ENCODE measurements at regions not wholly inside any gene's neighbourhood (a gene's known extent, or its start where the extent isn't known, plus 50 kb on each side); places are given as distances from the start of the nearest gene placed in this dataset.

- no peak overlapping the region for H3K27ac ChIP-seq (ENCODE audit: low read depth, low read length)
- no peaks in the 10 kb centered on the region for H3K36me3 ChIP-seq (ENCODE audit: control insufficient read depth, insufficient read depth, low read length)
- H3K9me3 ChIP-seq (ENCODE audit: control insufficient read depth, insufficient read depth, low read depth, low read length): no peaks in the 10 kb centered on the region
- no peaks in the 10 kb centered on the region for H3K27me3 ChIP-seq (ENCODE audit: control insufficient read depth, insufficient read depth, low read length)
- no peak overlapping the region for H3K4me3 ChIP-seq (ENCODE audit: low read depth, low read length)
- no peaks in the 10 kb centered on the region for H3K4me1 ChIP-seq (ENCODE audit: control insufficient read depth, insufficient read depth, low read length)
- no peak overlapping the region for H3K9ac ChIP-seq (ENCODE audit: low read length)
Measured at GRCh38 chr13:109976206-109976997, 190.0 kb upstream of the IRS2 start.

- no peaks in the 10 kb centered on the region for H3K36me3 ChIP-seq (ENCODE audit: control insufficient read depth, insufficient read depth, low read length)
- peaks cover 12% of the 10 kb centered on the region; the same call in 1 of the 2 replicates for H3K9me3 ChIP-seq (ENCODE audit: control insufficient read depth, insufficient read depth, low read depth, low read length)
- H3K4me1 ChIP-seq (ENCODE audit: control insufficient read depth, insufficient read depth, low read length): no peaks in the 10 kb centered on the region
- no peak overlapping the region for H3K4me3 ChIP-seq (ENCODE audit: low read depth, low read length)
- no peaks in the 10 kb centered on the region for H3K27me3 ChIP-seq (ENCODE audit: control insufficient read depth, insufficient read depth, low read length)
- no peak overlapping the region for H3K9ac ChIP-seq (ENCODE audit: low read length)
- no peak overlapping the region for H3K27ac ChIP-seq (ENCODE audit: low read depth, low read length)
Measured at GRCh38 chr13:109974354-109974753, 188.0 kb upstream of the IRS2 start.

- H3K4me1 ChIP-seq (ENCODE audit: control insufficient read depth, insufficient read depth, low read length): no peaks in the 10 kb centered on the region
- H3K4me3 ChIP-seq (ENCODE audit: low read depth, low read length): no peak overlapping the region
- no peak overlapping the region for H3K27ac ChIP-seq (ENCODE audit: low read depth, low read length)
- H3K36me3 ChIP-seq (ENCODE audit: control insufficient read depth, insufficient read depth, low read length): no peaks in the 10 kb centered on the region
- no peaks in the 10 kb centered on the region for H3K27me3 ChIP-seq (ENCODE audit: control insufficient read depth, insufficient read depth, low read length)
- H3K9me3 ChIP-seq (ENCODE audit: control insufficient read depth, insufficient read depth, low read depth, low read length): peaks cover 12% of the 10 kb centered on the region; the same call in 1 of the 2 replicates
- H3K9ac ChIP-seq (ENCODE audit: low read length): no peak overlapping the region
Measured at GRCh38 chr13:109973279-109973678, 186.9 kb upstream of the IRS2 start.

- Histone ChIP-seq H3K27me3 (ENCODE audit: control insufficient read depth, insufficient read depth, low read length) (no peaks in the 10 kb centered on the region), H3K9me3 (ENCODE audit: control insufficient read depth, insufficient read depth, low read depth, low read length) (peaks cover 12% of the 10 kb centered on the region; the same call in 1 of the 2 replicates)
Measured at GRCh38 chr13:109971456-109972090, 185.2 kb upstream of the IRS2 start.

GRCh38 chr13:109971006-109971405 is 184.6 kb upstream of the IRS2 start:
- no peak overlapping the region for H3K4me3 ChIP-seq (ENCODE audit: low read depth, low read length)
- H3K36me3 ChIP-seq (ENCODE audit: control insufficient read depth, insufficient read depth, low read length): no peaks in the 10 kb centered on the region
- no peak overlapping the region for H3K27ac ChIP-seq (ENCODE audit: low read depth, low read length)
- H3K4me1 ChIP-seq (ENCODE audit: control insufficient read depth, insufficient read depth, low read length): no peaks in the 10 kb centered on the region
- no peaks in the 10 kb centered on the region for H3K27me3 ChIP-seq (ENCODE audit: control insufficient read depth, insufficient read depth, low read length)
- H3K9ac ChIP-seq (ENCODE audit: low read length): no peak overlapping the region
- H3K9me3 ChIP-seq (ENCODE audit: control insufficient read depth, insufficient read depth, low read depth, low read length): peaks cover 12% of the 10 kb centered on the region; the same call in 1 of the 2 replicates

More at GRCh38 chr13:109971456-109972090, 185.2 kb upstream of the IRS2 start:
- H3K4me1 ChIP-seq (ENCODE audit: control insufficient read depth, insufficient read depth, low read length): no peaks in the 10 kb centered on the region
- no peak overlapping the region for H3K9ac ChIP-seq (ENCODE audit: low read length)
- H3K4me3 ChIP-seq (ENCODE audit: low read depth, low read length): no peak overlapping the region
- H3K36me3 ChIP-seq (ENCODE audit: control insufficient read depth, insufficient read depth, low read length): no peaks in the 10 kb centered on the region
- H3K27ac ChIP-seq (ENCODE audit: low read depth, low read length): no peak overlapping the region

- H3K36me3 ChIP-seq (ENCODE audit: control insufficient read depth, insufficient read depth, low read length): no peaks in the 10 kb centered on the region
- peaks cover 12% of the 10 kb centered on the region; the same call in 1 of the 2 replicates for H3K9me3 ChIP-seq (ENCODE audit: control insufficient read depth, insufficient read depth, low read depth, low read length)
Measured at GRCh38 chr13:109968876-109969577, 182.6 kb upstream of the IRS2 start.

GRCh38 chr13:109963960-109964563 is 177.7 kb upstream of the IRS2 start:
- H3K4me3 ChIP-seq (ENCODE audit: low read depth, low read length): no peak overlapping the region
- no peaks in the 10 kb centered on the region for H3K27me3 ChIP-seq (ENCODE audit: control insufficient read depth, insufficient read depth, low read length)
- H3K27ac ChIP-seq (ENCODE audit: low read depth, low read length): no peak overlapping the region
- no peaks in the 10 kb centered on the region for H3K9me3 ChIP-seq (ENCODE audit: control insufficient read depth, insufficient read depth, low read depth, low read length)
- H3K4me1 ChIP-seq (ENCODE audit: control insufficient read depth, insufficient read depth, low read length): no peaks in the 10 kb centered on the region
- H3K36me3 ChIP-seq (ENCODE audit: control insufficient read depth, insufficient read depth, low read length): no peaks in the 10 kb centered on the region
- no peak overlapping the region for H3K9ac ChIP-seq (ENCODE audit: low read length)

More at GRCh38 chr13:109968876-109969577, 182.6 kb upstream of the IRS2 start:
- Histone ChIP-seq H3K27me3 (ENCODE audit: control insufficient read depth, insufficient read depth, low read length) (no peaks in the 10 kb centered on the region), H3K4me3 (ENCODE audit: low read depth, low read length) (no peak overlapping the region), H3K27ac (ENCODE audit: low read depth, low read length) (no peak overlapping the region), H3K9ac (ENCODE audit: low read length) (no peak overlapping the region), H3K4me1 (ENCODE audit: control insufficient read depth, insufficient read depth, low read length) (no peaks in the 10 kb centered on the region)

- H3K9ac ChIP-seq (ENCODE audit: low read length): no peak overlapping the region
- no peak overlapping the region for H3K4me3 ChIP-seq (ENCODE audit: low read depth, low read length)
- H3K27me3 ChIP-seq (ENCODE audit: control insufficient read depth, insufficient read depth, low read length): no peaks in the 10 kb centered on the region
- H3K4me1 ChIP-seq (ENCODE audit: control insufficient read depth, insufficient read depth, low read length): no peaks in the 10 kb centered on the region
- H3K36me3 ChIP-seq (ENCODE audit: control insufficient read depth, insufficient read depth, low read length): no peaks in the 10 kb centered on the region
- H3K27ac ChIP-seq (ENCODE audit: low read depth, low read length): no peak overlapping the region
- no peaks in the 10 kb centered on the region for H3K9me3 ChIP-seq (ENCODE audit: control insufficient read depth, insufficient read depth, low read depth, low read length)
Measured at GRCh38 chr13:109963384-109963783, 177.0 kb upstream of the IRS2 start.

- Histone ChIP-seq H3K4me3 (ENCODE audit: low read depth, low read length) (no peak overlapping the region), H3K36me3 (ENCODE audit: control insufficient read depth, insufficient read depth, low read length) (no peaks in the 10 kb centered on the region), H3K9ac (ENCODE audit: low read length) (no peak overlapping the region), H3K27ac (ENCODE audit: low read depth, low read length) (no peak overlapping the region), H3K27me3 (ENCODE audit: control insufficient read depth, insufficient read depth, low read length) (no peaks in the 10 kb centered on the region), H3K9me3 (ENCODE audit: control insufficient read depth, insufficient read depth, low read depth, low read length) (peaks cover 8% of the 10 kb centered on the region; the same call in 1 of the 2 replicates), H3K4me1 (ENCODE audit: control insufficient read depth, insufficient read depth, low read length) (no peaks in the 10 kb centered on the region)
Measured at GRCh38 chr13:109959903-109960302, 173.5 kb upstream of the IRS2 start.

GRCh38 chr13:109957875-109958274 is 171.5 kb upstream of the IRS2 start:
- H3K4me1 ChIP-seq (ENCODE audit: control insufficient read depth, insufficient read depth, low read length): no peaks in the 10 kb centered on the region
- no peaks in the 10 kb centered on the region for H3K36me3 ChIP-seq (ENCODE audit: control insufficient read depth, insufficient read depth, low read length)
- peaks cover 8% of the 10 kb centered on the region; the same call in 1 of the 2 replicates for H3K9me3 ChIP-seq (ENCODE audit: control insufficient read depth, insufficient read depth, low read depth, low read length)
- no peak overlapping the region for H3K4me3 ChIP-seq (ENCODE audit: low read depth, low read length)
- H3K27me3 ChIP-seq (ENCODE audit: control insufficient read depth, insufficient read depth, low read length): no peaks in the 10 kb centered on the region
- no peak overlapping the region for H3K27ac ChIP-seq (ENCODE audit: low read depth, low read length)
- H3K9ac ChIP-seq (ENCODE audit: low read length): no peak overlapping the region

Measured in HUES6 (cell line).